ENCODE measurements at regions not wholly inside any gene's neighbourhood (a gene's known extent, or its start where the extent isn't known, plus 50 kb on each side); places are given as distances from the start of the nearest gene placed in this dataset.
"Not testable (repeated sequence)": the region's sequence is repeated elsewhere in the genome, so short reads cannot be mapped to it uniquely, and the experiment has no call there.

DNA sequence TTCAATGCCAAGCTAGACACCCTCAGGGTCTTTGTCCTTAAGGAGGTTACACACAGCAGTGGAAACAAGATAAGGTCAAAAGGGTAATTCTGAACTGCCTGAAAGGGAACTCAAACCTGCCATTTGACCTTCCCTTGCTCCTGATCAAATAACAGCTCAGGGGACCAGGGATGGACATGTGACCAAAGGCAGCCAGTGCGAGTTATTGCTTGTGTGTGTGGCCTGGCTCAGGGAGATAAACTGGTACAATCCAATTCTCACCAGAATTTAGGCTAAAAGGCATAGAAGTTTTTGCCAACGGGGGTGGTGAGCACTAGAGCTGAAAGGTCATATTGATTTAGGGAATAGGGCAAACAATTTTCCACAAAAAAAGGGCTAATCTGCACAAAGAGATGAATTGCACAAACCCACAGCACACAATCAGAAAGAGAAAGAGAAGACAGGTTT is 349.9 kb upstream of the AUTS2 start:
- DNase-seq (ENCODE audit: low spot score), result not testable (repeated sequence)

DNA sequence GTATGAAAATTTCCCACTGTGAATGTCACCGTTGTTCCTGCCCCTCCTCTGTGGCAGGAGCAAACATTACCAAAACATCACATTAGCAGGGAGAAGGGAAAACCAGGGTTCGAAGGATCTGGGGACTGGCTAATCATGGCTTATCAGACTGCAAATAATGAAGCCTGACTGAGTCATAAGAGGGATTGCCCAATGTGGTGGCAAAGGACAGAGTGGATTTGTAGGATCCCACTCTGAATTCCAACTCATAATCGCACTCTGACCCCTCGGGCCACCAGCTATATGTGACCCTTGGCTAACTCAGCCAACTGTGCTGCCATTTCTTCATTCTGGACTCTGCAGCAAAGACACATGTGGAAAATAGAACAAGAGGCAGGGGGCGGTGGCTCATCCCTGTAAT is 347.3 kb upstream of the AUTS2 start:
- DNase-seq (ENCODE audit: low spot score), result no peak

DNA sequence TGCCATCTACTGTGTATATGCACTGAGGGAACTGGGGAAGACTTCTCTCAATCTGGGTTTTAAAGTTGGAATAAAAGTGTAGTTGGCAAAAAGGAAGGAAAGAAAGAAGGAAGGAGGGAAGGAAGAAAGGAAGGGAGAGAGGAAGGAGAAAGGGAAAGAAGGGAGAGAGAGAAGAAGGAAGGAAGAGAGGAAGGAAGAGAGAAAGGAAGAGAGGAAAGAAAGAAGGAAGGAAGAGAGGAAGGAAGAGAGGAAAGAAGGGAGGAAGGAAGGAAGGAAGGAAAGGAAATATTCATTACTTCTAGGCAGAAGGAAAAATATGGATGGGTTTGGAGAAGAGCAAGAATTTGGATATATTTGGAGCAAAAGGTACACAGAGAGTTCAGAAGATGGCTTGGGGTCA is 343.6 kb upstream of the AUTS2 start:
- DNase-seq (ENCODE audit: low spot score), result no peak

DNA sequence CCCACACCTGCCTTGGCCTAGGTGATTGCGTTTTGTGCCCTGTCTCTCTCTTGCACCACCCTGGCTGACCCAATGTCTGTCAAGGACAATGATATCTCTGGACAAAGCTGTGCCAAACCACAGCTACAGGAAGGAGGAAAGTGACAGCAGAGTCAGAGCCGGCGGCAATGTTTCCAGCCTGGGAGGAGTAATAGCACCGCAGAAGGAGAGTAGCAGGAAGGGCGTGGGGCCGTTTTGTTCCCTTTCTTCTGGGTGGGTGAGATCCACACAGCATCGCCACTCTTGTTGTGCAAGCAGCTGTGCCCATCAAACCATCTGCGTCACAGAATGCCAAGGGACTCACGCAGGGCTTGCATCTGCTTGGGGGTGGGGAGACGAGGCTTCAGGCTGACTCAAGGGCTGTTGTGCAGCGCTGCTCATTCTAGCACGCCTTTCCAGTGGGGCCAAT is 341.6 kb upstream of the AUTS2 start:
- DNase-seq (ENCODE audit: low spot score), result no peak

DNA sequence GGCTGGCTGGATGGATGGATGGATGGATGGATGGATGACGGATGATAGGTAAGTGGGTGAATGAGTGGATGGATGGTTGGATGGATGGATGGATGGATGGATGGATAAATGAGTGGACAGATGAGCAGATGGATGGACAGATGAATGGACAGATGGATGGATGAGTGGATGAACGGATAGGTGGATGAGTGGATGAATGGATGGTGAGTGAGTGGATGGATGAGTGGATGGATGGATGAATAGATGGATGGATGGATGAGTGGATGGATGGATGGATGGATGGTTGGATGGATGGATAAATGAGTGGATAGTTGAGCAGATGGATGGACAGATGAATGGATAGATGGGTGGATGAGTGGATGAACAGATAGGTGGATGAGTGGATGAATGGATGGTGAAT is 340.7 kb upstream of the AUTS2 start:
- DNase-seq (ENCODE audit: low spot score), result no peak

DNA sequence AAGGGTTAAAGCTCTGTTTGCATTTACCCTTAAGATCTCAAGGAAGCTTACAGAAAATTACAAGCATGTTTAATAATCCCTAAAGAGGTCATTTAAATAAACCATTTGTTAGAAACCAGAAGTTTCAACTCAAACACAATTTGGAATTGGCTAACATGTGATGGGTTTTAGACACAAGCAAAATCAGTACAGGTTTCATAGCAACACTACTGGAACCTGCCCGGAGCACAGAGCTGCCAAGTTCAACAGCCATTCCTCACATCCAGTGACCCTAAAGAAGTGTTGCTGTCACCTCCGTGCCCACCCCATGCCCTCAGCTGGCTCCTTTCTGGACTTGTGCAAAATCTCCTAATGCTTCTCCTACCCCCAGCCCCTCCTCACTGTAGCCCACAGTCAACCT is 338.8 kb upstream of the AUTS2 start:
- no peak for DNase-seq (ENCODE audit: low spot score)

DNA sequence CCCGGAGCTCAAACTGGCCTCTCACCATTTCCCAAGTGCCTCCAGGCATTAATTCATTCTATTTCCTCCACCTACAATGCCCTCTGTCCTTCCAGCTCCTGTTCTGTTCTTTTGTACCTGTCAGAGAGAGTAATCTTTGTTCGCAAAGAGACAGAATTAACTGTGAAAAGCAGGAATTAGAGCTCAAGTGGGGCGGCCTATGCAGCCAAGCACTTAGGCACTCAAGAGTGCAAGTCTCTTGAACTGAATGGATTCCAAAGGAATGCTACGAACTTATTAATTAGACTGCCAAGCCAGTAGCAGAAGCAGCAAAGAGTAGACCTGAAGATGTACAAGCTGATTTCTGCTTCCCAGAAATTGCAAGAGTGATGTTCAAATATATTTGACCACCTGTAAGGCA is 338.3 kb upstream of the AUTS2 start:
- no peak for DNase-seq (ENCODE audit: low spot score)

DNA sequence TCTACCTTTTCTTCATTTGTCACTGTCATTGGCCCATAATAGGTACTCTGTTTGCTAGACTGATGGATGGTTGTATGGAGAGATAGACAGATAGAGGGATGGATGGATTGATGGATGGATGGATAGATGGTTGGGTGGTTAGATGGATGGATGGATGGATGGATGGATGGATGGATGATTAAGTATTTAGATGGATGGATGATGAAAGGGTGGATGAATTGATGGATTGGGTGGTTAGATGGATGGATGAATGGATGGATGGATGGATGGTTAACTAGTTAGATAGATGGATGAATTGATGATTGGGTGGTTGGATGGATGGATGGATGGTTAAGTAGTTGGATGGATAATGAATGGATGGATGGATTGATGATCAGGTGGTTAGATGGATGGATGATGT is 334.7 kb upstream of the AUTS2 start:
- no peak for DNase-seq (ENCODE audit: low spot score)

DNA sequence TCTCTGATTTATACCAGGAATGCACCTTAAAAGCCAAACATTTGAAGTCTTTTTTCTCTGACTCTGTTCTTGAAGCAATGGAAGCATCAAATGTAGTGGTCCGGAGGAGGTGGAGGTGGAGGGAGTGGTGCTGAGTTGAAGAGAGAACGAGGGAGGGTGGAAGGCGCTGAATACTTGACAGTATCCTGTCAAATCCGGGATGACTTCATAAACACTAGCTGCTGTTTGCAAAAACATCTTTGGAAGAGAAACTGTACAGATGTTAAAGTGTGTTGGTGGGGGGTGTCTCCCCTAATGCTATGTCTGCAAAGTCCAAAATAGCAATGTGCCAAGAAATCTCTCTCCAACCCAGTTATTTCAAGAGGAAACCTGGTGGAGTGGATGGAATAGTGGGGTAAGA is 328.5 kb upstream of the AUTS2 start:
- no peak for DNase-seq (ENCODE audit: low spot score)

DNA sequence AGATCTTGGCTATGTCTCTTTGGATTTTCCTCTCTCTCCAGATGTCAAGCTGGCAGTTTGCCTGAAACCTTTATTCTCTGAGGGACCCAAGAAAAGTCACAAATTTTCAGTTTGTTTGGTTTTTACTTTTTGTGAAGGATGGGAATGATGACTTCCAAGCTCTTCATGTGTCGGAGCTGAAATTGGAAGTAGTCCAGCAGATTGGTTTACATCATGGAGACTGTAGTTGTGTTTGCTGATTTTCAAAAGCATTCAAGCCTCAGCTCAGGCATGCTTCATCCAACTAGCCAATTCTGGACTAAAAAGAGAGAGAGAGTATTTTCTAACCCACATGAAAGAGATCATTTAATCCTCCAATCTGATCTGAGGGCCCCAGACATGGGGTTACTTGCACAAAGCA is 326.2 kb upstream of the AUTS2 start:
- DNase-seq (ENCODE audit: low spot score), result no peak

DNA sequence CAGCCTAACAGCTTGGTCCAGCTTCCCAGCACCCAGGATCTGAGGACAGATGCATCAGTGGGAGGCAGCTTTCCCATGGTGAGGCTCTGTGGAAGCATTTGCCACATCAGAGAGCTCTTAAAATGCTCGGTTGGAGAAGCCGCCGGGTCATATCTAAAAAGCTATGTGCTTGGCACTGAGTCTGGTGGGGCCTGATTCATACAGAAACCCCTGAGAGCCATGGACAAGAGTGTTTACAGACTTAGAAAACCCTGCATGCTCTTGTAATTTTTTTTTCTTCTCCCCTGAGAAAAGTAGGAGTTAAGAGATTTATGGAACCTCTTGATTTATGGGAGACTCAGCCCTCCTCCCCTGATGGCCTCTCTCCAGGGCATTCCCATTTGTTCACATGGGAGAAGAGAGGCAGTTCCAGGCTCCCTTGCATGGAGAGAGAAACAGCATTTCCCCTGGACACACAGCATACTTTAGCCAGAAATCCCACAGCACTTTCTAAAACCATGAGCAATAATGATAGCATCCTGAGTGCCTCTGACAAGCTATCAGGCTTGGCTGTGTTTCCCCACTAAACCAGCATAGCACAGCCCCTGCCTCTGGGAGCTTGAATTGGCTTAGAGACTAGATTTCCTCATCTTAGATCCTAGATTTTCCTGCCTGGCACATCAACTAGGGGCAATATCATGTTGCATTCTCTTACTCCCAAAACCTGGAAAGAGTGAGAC is 322.1 kb upstream of the AUTS2 start:
- DNase-seq (ENCODE audit: low spot score), result peak; percentile 62

DNA sequence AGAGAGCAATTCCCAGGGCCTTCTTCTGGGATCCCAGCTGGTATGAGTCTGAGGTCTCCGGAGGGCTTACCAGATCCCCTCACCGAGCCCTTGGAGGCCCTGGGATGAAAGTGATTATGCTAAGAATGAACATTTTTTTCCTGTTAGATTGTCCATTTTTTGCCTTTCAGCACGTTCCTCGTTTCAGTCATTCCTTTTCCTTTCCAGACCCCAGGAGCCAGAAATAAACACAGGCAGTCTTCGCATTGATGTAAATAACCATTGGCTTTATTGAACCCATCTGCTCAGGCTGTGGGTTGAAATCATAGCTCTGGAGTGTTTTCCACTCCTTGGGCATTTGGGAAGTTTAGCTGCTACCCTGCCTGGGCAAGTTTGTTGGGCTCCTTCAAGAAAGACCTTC is 320.9 kb upstream of the AUTS2 start:
- no peak for DNase-seq (ENCODE audit: low spot score)

DNA sequence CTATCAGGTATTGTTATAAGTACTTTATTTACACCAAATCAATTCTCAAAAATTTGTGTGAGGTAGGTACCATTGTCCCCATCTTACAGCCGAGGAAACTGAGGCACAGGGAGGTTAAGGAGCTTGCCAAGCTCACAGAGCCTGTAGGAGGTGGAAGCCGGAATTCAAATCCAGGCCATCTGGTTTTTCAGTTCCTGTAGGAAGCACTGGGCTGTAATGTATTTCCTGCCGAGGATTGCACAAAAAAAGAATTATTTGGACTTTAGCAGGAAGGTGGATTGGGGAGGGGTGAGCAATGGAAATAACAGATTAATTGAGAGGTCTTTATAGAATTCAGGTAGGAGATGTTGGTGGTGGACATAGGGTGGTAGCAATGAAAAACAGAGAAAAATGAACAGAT is 315.3 kb upstream of the AUTS2 start:
- no peak for DNase-seq (ENCODE audit: low spot score)

DNA sequence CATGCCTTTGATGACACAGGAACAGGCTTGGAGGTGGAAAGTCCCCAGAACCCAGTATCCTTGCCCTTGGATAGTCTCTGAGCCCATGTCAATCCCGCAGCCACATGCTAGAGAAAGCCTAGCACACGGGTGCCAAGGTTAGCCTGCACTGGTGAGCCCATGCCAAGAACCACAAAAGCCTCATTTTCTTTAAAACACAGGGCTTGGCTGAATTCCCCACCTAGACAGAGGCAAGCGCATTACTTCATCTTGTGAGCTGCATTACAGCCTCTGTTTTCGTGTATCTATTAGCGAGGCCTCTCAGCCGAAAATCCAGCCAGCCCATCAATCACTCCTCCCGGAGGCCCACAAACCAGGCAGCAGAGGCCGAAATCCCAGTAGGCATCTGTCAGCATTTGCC is 314.9 kb upstream of the AUTS2 start:
- peak; percentile 46 for DNase-seq (ENCODE audit: low spot score)

DNA sequence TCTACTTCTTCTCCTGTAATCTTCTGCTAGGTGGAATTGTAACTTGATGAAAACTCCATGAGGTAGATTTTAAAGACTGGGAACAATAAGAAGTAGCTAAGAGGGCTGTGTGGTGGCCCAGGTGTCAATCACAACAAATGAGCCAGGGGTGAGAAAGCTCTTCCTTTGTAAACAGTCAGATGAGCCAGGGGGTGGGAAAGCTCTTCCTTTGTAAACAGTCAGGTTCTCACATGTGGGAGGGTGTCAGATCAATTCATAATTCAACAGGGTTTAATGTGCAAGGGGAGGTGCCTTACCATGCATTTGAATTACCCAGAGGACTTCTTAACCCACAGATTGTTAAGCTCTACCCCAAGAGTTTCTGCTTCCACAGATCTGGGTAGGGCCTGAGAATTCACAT is 312.4 kb upstream of the AUTS2 start:
- no peak for DNase-seq (ENCODE audit: low spot score)

DNA sequence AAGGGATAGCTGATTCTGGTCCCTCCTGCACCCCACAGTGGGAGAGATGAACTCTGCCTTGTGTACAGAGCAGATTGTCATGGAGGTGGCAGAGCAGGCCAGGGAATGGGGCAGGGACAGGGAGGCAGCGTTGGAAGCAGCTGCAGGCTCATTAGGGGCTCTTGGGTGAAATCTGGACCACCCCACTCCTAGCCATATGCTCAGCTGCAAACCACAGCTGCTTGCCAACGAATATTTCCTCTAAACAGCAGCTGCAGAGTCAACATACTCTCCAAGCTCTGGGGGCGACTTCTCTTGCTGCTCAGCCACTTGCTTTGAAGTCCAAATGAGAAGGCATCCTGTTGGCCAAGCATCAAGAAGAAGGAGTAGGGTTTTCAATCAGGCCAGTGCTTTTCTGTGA is 302.3 kb upstream of the AUTS2 start:
- no peak for DNase-seq (ENCODE audit: low spot score)

DNA sequence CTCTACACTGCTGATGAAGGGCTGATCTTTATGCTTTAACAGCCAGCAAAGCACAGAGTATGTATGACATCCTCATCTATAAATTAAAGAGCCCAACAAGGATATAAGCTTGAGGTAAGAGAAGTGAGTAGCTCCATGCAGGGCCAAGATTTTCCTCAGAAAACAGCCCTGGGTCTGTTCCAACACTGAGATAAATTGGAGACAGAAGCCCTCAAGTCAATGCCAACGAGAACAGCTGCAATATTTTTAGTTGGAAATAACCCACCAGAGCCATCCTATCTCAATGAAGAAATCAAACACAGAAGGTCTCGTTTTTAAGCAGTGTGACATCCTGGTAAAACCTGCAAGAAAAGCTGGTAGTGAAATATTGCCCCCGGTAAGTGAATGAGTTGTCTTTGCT is 297.0 kb upstream of the AUTS2 start:
- no peak for DNase-seq (ENCODE audit: low spot score)

DNA sequence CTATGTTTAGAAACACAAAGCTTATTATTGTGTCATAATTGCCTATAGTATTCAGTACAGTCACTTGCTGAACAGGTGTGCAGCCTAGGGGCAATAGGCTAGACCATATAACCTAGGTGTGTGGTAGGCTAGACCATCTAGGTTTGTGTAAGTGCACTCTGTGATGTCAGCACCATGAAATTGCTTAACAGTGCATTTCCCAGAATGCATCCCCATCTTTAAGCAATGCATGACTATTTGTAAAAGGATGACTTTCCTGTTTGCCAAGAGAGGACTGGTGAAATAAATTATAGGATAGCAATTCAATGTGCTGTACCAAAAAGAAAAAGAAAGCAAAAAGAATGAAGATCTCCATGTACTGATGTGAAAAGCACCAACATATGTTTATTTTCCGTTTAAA is 288.7 kb upstream of the AUTS2 start:
- no peak for DNase-seq (ENCODE audit: low spot score)

DNA sequence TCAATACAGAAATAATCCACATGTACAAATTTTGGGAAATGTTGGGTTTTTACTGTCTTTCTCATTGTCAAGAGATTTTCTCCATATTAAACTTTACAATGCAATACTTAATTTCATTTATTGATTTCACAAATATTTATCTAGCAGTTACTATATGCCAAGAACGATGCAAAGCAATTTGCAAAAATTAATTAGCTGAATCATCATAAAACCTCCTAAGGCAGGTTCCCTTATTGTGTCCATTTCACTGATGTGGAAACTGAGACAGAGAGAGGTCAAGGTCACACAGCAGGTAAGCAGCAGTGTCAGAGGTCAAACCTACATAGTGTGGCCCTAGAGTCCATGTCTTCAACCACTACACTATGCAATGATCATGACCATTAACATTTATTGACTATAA is 286.8 kb upstream of the AUTS2 start:
- no peak for DNase-seq (ENCODE audit: low spot score)

DNA sequence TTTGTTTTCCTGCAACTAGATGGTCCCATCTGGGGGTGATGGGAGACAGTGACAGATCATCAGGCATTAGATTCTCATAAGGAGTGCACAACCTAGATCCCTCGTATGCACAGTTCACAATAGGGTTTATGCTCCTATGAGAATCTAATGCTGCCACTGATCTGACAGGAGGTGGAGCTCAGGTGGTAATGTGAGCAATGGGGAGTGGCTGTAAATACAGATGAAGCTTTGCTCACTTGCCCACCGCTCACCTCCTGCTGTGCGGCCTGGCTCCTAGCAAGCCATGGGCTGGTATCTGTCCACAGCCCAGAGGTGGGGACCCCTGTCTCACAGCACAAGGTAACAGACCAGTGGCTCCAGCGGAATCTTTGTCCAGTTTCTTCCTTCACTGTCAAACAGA is 284.4 kb upstream of the AUTS2 start:
- DNase-seq (ENCODE audit: low spot score), result not testable (repeated sequence)

DNA sequence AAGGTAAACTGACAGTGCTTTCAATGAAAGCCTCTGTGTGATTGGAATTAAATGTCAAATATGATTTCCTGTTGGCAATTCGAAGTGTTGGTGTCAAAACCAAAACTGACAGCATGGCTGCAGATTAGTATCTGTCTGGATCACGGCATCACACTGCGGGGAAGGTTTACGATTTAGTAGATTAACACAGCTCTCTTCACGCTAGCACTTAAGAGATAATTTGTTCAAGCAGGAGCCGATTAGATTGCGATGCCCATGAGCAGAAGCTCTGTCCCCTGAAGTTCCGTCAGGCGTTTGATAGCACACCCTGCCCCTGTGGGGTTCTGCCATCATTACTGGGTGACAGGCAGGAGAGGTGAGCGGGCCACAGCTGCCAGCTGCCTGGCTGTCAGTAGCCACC is 279.5 kb upstream of the AUTS2 start:
- DNase-seq (ENCODE audit: low spot score), result no peak

DNA sequence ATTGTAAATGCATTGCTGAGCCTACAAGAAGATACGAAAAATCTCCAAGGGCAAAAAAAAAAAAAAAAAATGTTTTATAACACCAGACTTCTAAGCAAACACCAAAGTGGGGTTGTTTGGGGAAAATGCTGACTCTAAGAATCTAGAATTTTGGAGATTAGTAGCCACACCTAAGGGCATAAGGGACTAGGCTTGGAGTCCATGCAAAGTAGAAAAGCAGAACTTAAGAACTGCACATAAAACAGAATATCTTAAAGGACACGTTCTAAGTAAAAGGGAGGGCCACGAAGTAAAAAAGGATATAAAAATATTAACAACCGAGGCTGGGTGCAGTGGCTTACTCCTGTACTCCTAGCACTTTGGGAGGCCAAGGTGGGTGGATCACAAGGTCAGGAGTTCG is 269.8 kb upstream of the AUTS2 start:
- DNase-seq (ENCODE audit: low spot score), result no peak

DNA sequence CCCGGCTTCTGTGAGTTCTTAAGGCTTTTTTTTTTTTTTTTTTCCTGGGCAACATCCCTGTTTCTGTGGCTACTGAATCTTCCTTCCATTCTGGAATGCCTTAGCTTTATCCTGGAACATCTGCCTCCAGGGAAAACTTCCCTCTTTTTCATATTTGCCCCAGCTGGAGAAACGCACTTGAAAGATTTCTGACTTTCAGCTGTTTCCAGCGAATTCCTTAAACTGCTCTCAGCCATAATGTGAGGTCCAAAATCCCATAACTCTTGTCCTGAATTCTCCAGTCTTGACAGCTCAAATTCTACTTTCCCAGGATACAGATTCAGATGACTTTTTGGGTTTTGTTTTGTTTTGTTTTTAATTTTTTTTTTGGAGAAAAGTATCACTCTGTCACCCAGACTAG is 263.6 kb upstream of the AUTS2 start:
- peak; percentile 19 for DNase-seq (ENCODE audit: low spot score)

DNA sequence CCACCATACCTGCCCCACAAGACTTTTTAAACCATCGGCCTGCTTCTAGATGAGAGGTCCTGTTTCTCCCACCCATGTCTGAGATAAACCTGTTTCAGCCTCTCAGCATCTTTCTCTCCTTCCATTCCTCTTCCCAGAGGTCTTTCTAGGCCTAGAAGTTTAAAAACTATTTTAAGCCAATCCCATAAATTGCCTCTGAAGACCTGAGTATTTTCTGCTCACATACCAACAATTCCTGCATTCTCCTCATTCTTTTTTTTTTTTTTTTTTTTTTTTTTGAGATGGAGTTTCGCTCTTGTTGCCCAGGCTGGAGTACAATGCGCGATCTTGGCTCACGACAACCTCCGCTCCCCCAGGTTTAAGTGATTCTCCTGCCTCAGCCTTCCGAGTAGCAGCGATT is 262.9 kb upstream of the AUTS2 start:
- peak; percentile 25 for DNase-seq (ENCODE audit: low spot score)

DNA sequence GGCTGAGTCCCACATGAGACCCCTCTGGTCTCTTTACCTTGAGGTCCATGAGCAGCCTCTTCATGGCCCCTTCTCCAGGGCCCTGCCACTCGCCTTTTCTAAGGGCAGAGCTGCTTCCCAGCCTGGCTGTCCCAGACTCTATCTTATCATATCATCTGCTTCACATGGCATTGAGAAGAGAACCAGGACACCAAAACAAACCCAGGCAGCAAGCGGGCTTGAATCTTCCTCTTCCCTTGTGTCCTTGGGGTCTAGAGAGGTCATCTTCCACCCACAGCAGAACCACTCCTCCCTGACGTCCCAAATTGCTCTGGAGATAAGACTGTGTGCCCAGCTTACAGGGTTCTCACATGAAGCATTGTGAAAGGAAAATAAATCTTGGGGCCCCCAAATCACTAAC is 261.3 kb upstream of the AUTS2 start:
- DNase-seq (ENCODE audit: low spot score), result no peak
